ENCODE measurements at regions not wholly inside any gene's neighbourhood (a gene's known extent, or its start where the extent isn't known, plus 50 kb on each side); places are given as distances from the start of the nearest gene placed in this dataset.

DNA sequence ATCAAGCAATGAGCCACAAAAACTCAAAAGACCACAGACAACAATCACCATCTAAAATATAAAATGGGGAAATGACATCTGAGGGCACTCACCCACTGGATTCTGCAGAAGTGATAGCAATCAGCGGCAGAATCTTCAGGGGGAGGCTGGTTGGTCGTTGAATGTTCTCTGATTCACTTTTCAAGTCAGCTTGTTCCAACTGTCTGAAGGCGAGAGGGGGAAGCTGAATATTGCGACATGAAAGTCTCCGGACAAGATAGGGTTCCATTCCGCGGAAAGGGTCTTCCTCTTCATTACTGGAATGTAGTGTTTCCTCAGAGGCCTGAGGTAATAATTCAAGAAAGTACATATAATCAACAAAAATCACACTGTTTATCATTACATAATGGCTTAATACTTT lies 94.9 kb upstream of the PDE4D start:
- Mint-ChIP-seq H3K9me3 (ENCODE audit: unreplicated experiment) (no peaks in the 10 kb centered on the region), H3K36me3 (ENCODE audit: insufficient read depth, unreplicated experiment) (peaks cover 6% of the 10 kb centered on the region), H3K27me3 (ENCODE audit: insufficient read depth, unreplicated experiment) (peaks cover 87% of the 10 kb centered on the region), H3K4me1 (ENCODE audit: insufficient read depth, unreplicated experiment) (no peaks in the 10 kb centered on the region), H3K27ac (ENCODE audit: low read depth, unreplicated experiment) (no peak overlapping the region), H3K4me3 (ENCODE audit: unreplicated experiment) (no peak overlapping the region)
- ChIA-PET POLR2A (interaction anchor here (0.7 kb wide), 1 partner anchor 38 kb away, joined by 3 read pairs; no protein-coding TSS in a partner anchor), CTCF (interaction anchor here (0.7 kb wide), 1 partner anchor 12 kb away, joined by 3 read pairs; no protein-coding TSS in a partner anchor)
- no peak for DNase-seq (ENCODE audit: unreplicated experiment)
- TF ChIP-seq, protein P1, sequence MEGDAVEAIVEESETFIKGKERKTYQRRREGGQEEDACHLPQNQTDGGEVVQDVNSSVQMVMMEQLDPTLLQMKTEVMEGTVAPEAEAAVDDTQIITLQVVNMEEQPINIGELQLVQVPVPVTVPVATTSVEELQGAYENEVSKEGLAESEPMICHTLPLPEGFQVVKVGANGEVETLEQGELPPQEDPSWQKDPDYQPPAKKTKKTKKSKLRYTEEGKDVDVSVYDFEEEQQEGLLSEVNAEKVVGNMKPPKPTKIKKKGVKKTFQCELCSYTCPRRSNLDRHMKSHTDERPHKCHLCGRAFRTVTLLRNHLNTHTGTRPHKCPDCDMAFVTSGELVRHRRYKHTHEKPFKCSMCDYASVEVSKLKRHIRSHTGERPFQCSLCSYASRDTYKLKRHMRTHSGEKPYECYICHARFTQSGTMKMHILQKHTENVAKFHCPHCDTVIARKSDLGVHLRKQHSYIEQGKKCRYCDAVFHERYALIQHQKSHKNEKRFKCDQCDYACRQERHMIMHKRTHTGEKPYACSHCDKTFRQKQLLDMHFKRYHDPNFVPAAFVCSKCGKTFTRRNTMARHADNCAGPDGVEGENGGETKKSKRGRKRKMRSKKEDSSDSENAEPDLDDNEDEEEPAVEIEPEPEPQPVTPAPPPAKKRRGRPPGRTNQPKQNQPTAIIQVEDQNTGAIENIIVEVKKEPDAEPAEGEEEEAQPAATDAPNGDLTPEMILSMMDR (IDR thresholded peaks at IDR 0.05; ENCODE audit: unreplicated experiment): no peak
- intact Hi-C loops (cut with micrococcal nuclease): no loop called here
- BruUV-seq (replicated peaks): no TSS peak

DNA sequence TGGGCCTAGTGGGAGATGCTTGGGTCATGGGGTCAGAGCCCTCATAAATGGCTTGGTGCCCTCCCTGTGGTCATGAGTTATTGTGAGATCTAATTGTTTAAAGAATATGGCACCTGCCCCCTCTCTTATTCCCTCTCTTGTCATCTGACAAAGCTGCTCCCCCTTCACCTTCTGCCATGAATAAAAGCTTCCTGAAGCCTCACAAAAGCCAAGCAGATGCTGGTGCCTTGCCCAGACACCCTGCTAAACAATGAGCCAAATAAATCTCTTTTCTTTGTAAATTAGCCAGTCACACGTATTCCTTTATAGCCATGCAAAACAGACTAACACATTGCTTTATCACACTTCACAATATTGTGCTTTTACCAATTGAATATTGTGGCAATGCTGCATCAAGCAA lies 82.8 kb upstream of the PDE4D start:
- Mint-ChIP-seq H3K36me3 (ENCODE audit: insufficient read depth, unreplicated experiment) (no peaks in the 10 kb centered on the region), H3K27ac (ENCODE audit: low read depth, unreplicated experiment) (no peak overlapping the region), H3K27me3 (ENCODE audit: insufficient read depth, unreplicated experiment) (peaks cover 75% of the 10 kb centered on the region), H3K9me3 (ENCODE audit: unreplicated experiment) (no peaks in the 10 kb centered on the region), H3K4me1 (ENCODE audit: insufficient read depth, unreplicated experiment) (no peaks in the 10 kb centered on the region), H3K4me3 (ENCODE audit: unreplicated experiment) (no peak overlapping the region)
- TF ChIP-seq, protein P1 (IDR thresholded peaks at IDR 0.05; ENCODE audit: unreplicated experiment): no peak
- ChIA-PET CTCF (interaction anchor here (0.5 kb wide), 1 partner anchor 12 kb away, joined by 3 read pairs; no protein-coding TSS in a partner anchor), POLR2A (no interaction called here)
- no TSS peak for BruUV-seq (replicated peaks)
- intact Hi-C loops (cut with micrococcal nuclease): no loop called here
- no peak for DNase-seq (ENCODE audit: unreplicated experiment)

DNA sequence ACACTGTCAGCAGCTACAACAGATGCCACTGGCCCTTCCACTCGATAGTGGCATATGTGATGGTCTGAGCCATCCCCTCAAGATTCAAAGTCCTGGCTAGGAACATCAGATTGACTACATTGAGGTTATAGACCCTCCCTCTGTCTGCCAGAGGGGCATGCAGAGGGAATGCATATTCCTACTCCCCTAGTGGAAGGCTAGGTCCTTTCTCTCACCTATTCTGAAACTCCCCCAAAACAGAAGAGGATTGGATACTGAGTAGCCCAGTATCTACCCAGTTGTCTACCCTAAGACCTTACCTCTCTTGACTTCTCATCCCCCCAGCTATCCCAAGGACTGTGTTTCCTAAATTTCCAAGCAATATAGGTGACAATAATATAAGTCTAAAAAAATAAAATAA lies 78.5 kb upstream of the PDE4D start:
- H3K27ac Mint-ChIP-seq (ENCODE audit: low read depth, unreplicated experiment): no peak overlapping the region
- DNase-seq (ENCODE audit: unreplicated experiment): no peak
- no peaks in the 10 kb centered on the region for H3K36me3 Mint-ChIP-seq (ENCODE audit: insufficient read depth, unreplicated experiment)
- H3K9me3 Mint-ChIP-seq (ENCODE audit: unreplicated experiment): no peaks in the 10 kb centered on the region
- peaks cover 58% of the 10 kb centered on the region for H3K27me3 Mint-ChIP-seq (ENCODE audit: insufficient read depth, unreplicated experiment)
- no peak overlapping the region for H3K4me3 Mint-ChIP-seq (ENCODE audit: unreplicated experiment)
- TF ChIP-seq, protein P1 (IDR thresholded peaks at IDR 0.05; ENCODE audit: unreplicated experiment): no peak
- intact Hi-C loops (cut with micrococcal nuclease): no loop called here
- ChIA-PET CTCF (no interaction called here), POLR2A (no interaction called here)
- no TSS peak for BruUV-seq (replicated peaks)
- no peaks in the 10 kb centered on the region for H3K4me1 Mint-ChIP-seq (ENCODE audit: insufficient read depth, unreplicated experiment)

DNA sequence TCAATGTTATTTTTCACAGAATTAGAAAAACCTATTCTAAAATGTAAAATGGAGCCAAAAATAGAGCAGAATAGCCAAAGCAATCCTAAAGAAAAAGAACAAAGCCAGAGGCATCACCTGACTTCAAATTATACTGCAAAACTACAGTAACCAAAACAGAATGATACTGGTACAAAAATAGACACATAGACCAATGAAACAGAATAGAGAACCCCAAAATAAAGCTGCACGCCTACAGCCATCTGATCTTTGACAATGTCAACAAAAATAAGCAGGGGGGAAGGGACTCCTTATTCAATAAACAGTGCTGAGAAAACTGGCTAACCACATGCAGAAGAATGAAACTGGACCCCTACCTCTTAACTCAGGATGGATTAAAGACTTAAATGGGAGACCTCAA lies 65.8 kb upstream of the PDE4D start:
- H3K9me3 Mint-ChIP-seq (ENCODE audit: unreplicated experiment): no peaks in the 10 kb centered on the region
- DNase-seq (ENCODE audit: unreplicated experiment): no peak
- H3K27ac Mint-ChIP-seq (ENCODE audit: low read depth, unreplicated experiment): no peak overlapping the region
- intact Hi-C loops (cut with micrococcal nuclease): no loop called here
- TF ChIP-seq, protein P1 (IDR thresholded peaks at IDR 0.05; ENCODE audit: unreplicated experiment): no peak
- H3K36me3 Mint-ChIP-seq (ENCODE audit: insufficient read depth, unreplicated experiment): no peaks in the 10 kb centered on the region
- no peak overlapping the region for H3K4me3 Mint-ChIP-seq (ENCODE audit: unreplicated experiment)
- peaks cover 84% of the 10 kb centered on the region for H3K27me3 Mint-ChIP-seq (ENCODE audit: insufficient read depth, unreplicated experiment)
- POLR2A ChIA-PET: no interaction called here
- CTCF ChIA-PET: no interaction called here
- no peaks in the 10 kb centered on the region for H3K4me1 Mint-ChIP-seq (ENCODE audit: insufficient read depth, unreplicated experiment)
- BruUV-seq (replicated peaks): no TSS peak

Measured in MCF 10A (cell line).